ENCODE measurements at regions not wholly inside any gene's neighbourhood (a gene's known extent, or its start where the extent isn't known, plus 50 kb on each side); places are given as distances from the start of the nearest gene placed in this dataset.

DNA sequence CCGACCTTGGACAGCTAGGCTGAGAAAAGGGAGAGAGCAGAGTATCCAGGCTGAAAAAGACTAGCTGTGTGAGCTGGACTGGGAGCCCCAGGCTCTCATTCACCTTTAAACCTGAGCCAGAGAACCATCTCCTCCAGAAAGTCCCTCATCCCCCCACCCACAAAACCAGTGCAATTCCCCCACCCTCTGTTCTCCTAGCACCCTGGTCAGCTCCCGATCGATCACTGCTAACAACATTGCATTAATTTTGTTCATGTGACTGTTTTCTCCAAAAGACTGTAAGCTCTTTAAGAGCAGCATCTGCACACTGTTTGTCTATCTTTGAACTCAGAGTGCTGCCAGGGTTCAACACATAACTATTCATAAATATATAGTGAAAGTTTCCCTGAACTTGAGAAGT is 67.1 kb upstream of the NFASC start:
- Histone ChIP-seq H3K27me3 (ENCODE audit: insufficient read depth, low read length) (peaks cover 10% of the 10 kb centered on the region), H3K27ac (ENCODE audit: low read length) (no peak overlapping the region), H3K4me3 (ENCODE audit: low read length) (no peak overlapping the region), H3K9ac (ENCODE audit: low read depth, low read length) (no peak overlapping the region), H3K9me3 (ENCODE audit: insufficient read depth, low read depth, low read length) (no peaks in the 10 kb centered on the region), H3K36me3 (ENCODE audit: insufficient read depth, low read depth, low read length) (no peaks in the 10 kb centered on the region), H3K4me1 (ENCODE audit: insufficient read depth, low read length) (peaks cover 9% of the 10 kb centered on the region; the same call in 1 of the 2 replicates)

- no peaks in the 10 kb centered on the region for H3K9me3 ChIP-seq (ENCODE audit: insufficient read depth, low read depth, low read length)
- H3K9ac ChIP-seq (ENCODE audit: low read depth, low read length), result peak overlapping the region; percentile 62; the same call in 1 of the 2 replicates
- peaks cover 9% of the 10 kb centered on the region; the same call in 1 of the 2 replicates for H3K4me1 ChIP-seq (ENCODE audit: insufficient read depth, low read length)
- peak overlapping the region; percentile 79 for H3K4me3 ChIP-seq (ENCODE audit: low read length)
- H3K27me3 ChIP-seq (ENCODE audit: insufficient read depth, low read length), result peaks cover 10% of the 10 kb centered on the region
- H3K36me3 ChIP-seq (ENCODE audit: insufficient read depth, low read depth, low read length), result no peaks in the 10 kb centered on the region
- H3K27ac ChIP-seq (ENCODE audit: low read length), result no peak overlapping the region
These were observed 63.5 kb upstream of the NFASC start for GRCh38 chr1:204806943-204807687.

GRCh38 chr1:204809488-204809887 is 61.2 kb upstream of the NFASC start:
- Histone ChIP-seq H3K4me3 (ENCODE audit: low read length) (no peak overlapping the region), H3K4me1 (ENCODE audit: insufficient read depth, low read length) (peaks cover 9% of the 10 kb centered on the region; the same call in 1 of the 2 replicates), H3K36me3 (ENCODE audit: insufficient read depth, low read depth, low read length) (no peaks in the 10 kb centered on the region), H3K27me3 (ENCODE audit: insufficient read depth, low read length) (peaks cover 10% of the 10 kb centered on the region), H3K27ac (ENCODE audit: low read length) (no peak overlapping the region), H3K9me3 (ENCODE audit: insufficient read depth, low read depth, low read length) (no peaks in the 10 kb centered on the region), H3K9ac (ENCODE audit: low read depth, low read length) (no peak overlapping the region)

DNA sequence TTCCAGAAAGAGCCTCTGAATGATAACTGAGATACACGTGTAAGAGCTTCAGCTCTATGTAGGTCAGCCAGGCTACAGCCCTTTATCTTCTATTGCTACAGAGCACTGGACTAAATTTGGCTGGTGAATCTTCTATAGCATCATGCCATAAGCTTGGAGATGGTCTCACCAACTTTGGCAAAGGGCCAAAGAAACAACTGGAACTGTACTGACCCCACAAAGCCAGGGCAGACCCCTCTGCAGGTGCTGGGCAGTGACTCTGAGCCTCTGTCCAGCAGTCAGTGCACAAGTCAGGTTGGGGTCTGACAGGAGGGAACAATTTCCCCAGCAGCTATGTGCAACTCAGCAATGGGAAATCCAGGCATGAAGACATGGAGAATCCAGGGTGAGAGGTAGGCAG is 57.8 kb upstream of the NFASC start:
- H3K4me1 ChIP-seq (ENCODE audit: insufficient read depth, low read length), result peaks cover 2% of the 10 kb centered on the region; the same call in 1 of the 2 replicates
- no peaks in the 10 kb centered on the region for H3K36me3 ChIP-seq (ENCODE audit: insufficient read depth, low read depth, low read length)
- no peaks in the 10 kb centered on the region for H3K9me3 ChIP-seq (ENCODE audit: insufficient read depth, low read depth, low read length)
- H3K9ac ChIP-seq (ENCODE audit: low read depth, low read length), result no peak overlapping the region
- no peak overlapping the region for H3K27ac ChIP-seq (ENCODE audit: low read length)
- H3K4me3 ChIP-seq (ENCODE audit: low read length), result no peak overlapping the region
- no peaks in the 10 kb centered on the region for H3K27me3 ChIP-seq (ENCODE audit: insufficient read depth, low read length)

DNA sequence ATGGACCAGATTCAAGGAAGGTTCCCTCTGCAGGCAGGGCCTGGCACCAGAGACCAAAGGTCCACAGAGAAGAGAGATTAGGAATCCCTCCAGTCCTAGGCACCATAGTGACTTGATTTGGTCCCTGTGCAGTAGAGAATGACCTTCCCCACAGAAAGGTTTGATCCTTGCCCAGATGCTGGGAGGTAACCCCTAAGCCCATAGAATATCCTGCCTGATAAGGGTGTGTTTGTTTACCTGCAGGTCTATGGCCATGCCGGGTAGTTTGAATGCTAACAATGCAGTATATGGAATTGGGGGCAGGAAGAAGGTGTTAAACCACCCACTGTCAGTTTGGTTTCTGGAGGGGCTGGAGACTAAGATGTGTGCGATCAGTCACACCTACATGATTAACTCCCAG is 57.1 kb upstream of the NFASC start:
- Histone ChIP-seq H3K27ac (ENCODE audit: low read length) (no peak overlapping the region), H3K36me3 (ENCODE audit: insufficient read depth, low read depth, low read length) (no peaks in the 10 kb centered on the region), H3K27me3 (ENCODE audit: insufficient read depth, low read length) (no peaks in the 10 kb centered on the region), H3K4me1 (ENCODE audit: insufficient read depth, low read length) (no peaks in the 10 kb centered on the region), H3K9me3 (ENCODE audit: insufficient read depth, low read depth, low read length) (no peaks in the 10 kb centered on the region), H3K9ac (ENCODE audit: low read depth, low read length) (no peak overlapping the region), H3K4me3 (ENCODE audit: low read length) (no peak overlapping the region)

GRCh38 chr1:204814166-204814884 is 56.3 kb upstream of the NFASC start:
- no peak overlapping the region for H3K4me3 ChIP-seq (ENCODE audit: low read length)
- H3K27me3 ChIP-seq (ENCODE audit: insufficient read depth, low read length), result no peaks in the 10 kb centered on the region
- H3K9ac ChIP-seq (ENCODE audit: low read depth, low read length), result no peak overlapping the region
- no peak overlapping the region for H3K27ac ChIP-seq (ENCODE audit: low read length)
- H3K4me1 ChIP-seq (ENCODE audit: insufficient read depth, low read length), result no peaks in the 10 kb centered on the region
- H3K36me3 ChIP-seq (ENCODE audit: insufficient read depth, low read depth, low read length), result no peaks in the 10 kb centered on the region
- no peaks in the 10 kb centered on the region for H3K9me3 ChIP-seq (ENCODE audit: insufficient read depth, low read depth, low read length)

GRCh38 chr1:204817341-204817740 is 53.3 kb upstream of the NFASC start:
- no peak overlapping the region for H3K4me3 ChIP-seq (ENCODE audit: low read length)
- no peaks in the 10 kb centered on the region for H3K36me3 ChIP-seq (ENCODE audit: insufficient read depth, low read depth, low read length)
- no peak overlapping the region for H3K9ac ChIP-seq (ENCODE audit: low read depth, low read length)
- H3K27me3 ChIP-seq (ENCODE audit: insufficient read depth, low read length), result no peaks in the 10 kb centered on the region
- H3K9me3 ChIP-seq (ENCODE audit: insufficient read depth, low read depth, low read length), result no peaks in the 10 kb centered on the region
- no peak overlapping the region for H3K27ac ChIP-seq (ENCODE audit: low read length)
- H3K4me1 ChIP-seq (ENCODE audit: insufficient read depth, low read length), result no peaks in the 10 kb centered on the region

GRCh38 chr1:204818998-204819397 is 51.7 kb upstream of the NFASC start:
- H3K27ac ChIP-seq (ENCODE audit: low read length), result no peak overlapping the region
- H3K4me1 ChIP-seq (ENCODE audit: insufficient read depth, low read length), result no peaks in the 10 kb centered on the region
- no peak overlapping the region for H3K4me3 ChIP-seq (ENCODE audit: low read length)
- H3K9me3 ChIP-seq (ENCODE audit: insufficient read depth, low read depth, low read length), result no peaks in the 10 kb centered on the region
- H3K9ac ChIP-seq (ENCODE audit: low read depth, low read length), result no peak overlapping the region
- H3K27me3 ChIP-seq (ENCODE audit: insufficient read depth, low read length), result no peaks in the 10 kb centered on the region
- no peaks in the 10 kb centered on the region for H3K36me3 ChIP-seq (ENCODE audit: insufficient read depth, low read depth, low read length)

DNA sequence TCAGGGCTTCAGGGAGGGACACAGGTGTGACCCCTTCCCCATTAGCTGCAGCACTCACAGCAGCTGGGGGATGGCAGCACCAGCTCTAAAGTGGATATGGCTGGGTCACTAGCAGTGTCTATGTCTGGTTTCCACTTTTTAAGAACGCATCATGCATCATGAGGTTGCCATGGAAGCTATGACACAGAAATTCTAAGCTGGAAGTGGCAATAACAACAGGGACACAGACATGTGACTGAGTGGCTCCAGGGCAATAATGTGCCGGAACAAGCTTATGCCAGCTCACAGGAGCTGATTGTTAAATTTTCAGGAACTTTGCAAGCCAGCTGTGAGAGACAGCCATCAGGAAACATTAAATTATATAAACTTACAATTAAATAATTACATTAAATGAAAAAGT is 51.2 kb upstream of the NFASC start:
- H3K9ac ChIP-seq (ENCODE audit: low read depth, low read length), result no peak overlapping the region
- H3K36me3 ChIP-seq (ENCODE audit: insufficient read depth, low read depth, low read length), result no peaks in the 10 kb centered on the region
- no peaks in the 10 kb centered on the region for H3K4me1 ChIP-seq (ENCODE audit: insufficient read depth, low read length)
- no peak overlapping the region for H3K27ac ChIP-seq (ENCODE audit: low read length)
- H3K27me3 ChIP-seq (ENCODE audit: insufficient read depth, low read length), result no peaks in the 10 kb centered on the region
- no peak overlapping the region for H3K4me3 ChIP-seq (ENCODE audit: low read length)
- no peaks in the 10 kb centered on the region for H3K9me3 ChIP-seq (ENCODE audit: insufficient read depth, low read depth, low read length)
